Neuronal stem cell (in vitro differentiated cells): ENCODE measurements at regions not wholly inside any gene's neighbourhood (a gene's known extent, or its start where the extent isn't known, plus 50 kb on each side); places are given as distances from the start of the nearest gene placed in this dataset.

Experiments
- DNase-seq: peaks from one replicate; pipeline ENCODE4 v3.0.0-alpha.2; 2013; ENCODE audit warnings: low spot score
- H2AFZ ChIP-seq: one replicate; pipeline ENCODE4 v1.6.1; 2013; ENCODE audit warnings: mild to moderate bottlenecking, low read length, inconsistent platforms
- H2AK5ac ChIP-seq: 2 replicates; pipeline ENCODE4 v1.6.1; 2013; ENCODE audit warnings: low read depth, mild to moderate bottlenecking, inconsistent platforms, low read length, moderate library complexity, mixed read lengths
- H2BK120ac ChIP-seq: 2 replicates; pipeline ENCODE4 v1.6.1; 2013; ENCODE audit warnings: low read depth, mild to moderate bottlenecking, inconsistent platforms, low read length, moderate library complexity, mixed read lengths
- H2BK12ac ChIP-seq: one replicate; pipeline ENCODE4 v1.6.1; 2013; ENCODE audit warnings: low read length, inconsistent platforms
- H2BK15ac ChIP-seq: 2 replicates; pipeline ENCODE4 v1.6.1; 2013; ENCODE audit warnings: mild to moderate bottlenecking, low read length, inconsistent platforms, mixed read lengths
- H2BK5ac ChIP-seq: one replicate; pipeline ENCODE4 v1.6.1; 2013; ENCODE audit warnings: inconsistent platforms, mild to moderate bottlenecking, low read length, moderate library complexity
- H3K14ac ChIP-seq: one replicate; pipeline ENCODE4 v1.6.1; 2013; ENCODE audit warnings: low read length, inconsistent platforms
- H3K18ac ChIP-seq: 2 replicates; pipeline ENCODE4 v1.6.1; 2013; ENCODE audit warnings: low read length, inconsistent platforms
- H3K23ac ChIP-seq: 2 replicates; pipeline ENCODE4 v1.6.1; 2013; ENCODE audit warnings: low read depth, mild to moderate bottlenecking, mixed read lengths, low read length, inconsistent platforms; ENCODE audit not compliant: poor library complexity
- H3K27ac ChIP-seq: replicated peaks from 3 replicates; pipeline ENCODE4 v1.5.1; 2013; ENCODE audit warnings: low read length, inconsistent platforms
- H3K27me3 ChIP-seq, 3 experiments: 2 replicates each; pipeline ENCODE4 v1.6.1; 2013; ENCODE audit warnings: low read length in 3 of 3, mild to moderate bottlenecking in 2 of 3, inconsistent platforms in 1 of 3, low read depth in 1 of 3, mixed read lengths in 1 of 3, moderate library complexity in 1 of 3; ENCODE audit not compliant: control insufficient read depth in 3 of 3, insufficient read depth in 3 of 3
- H3K36me3 ChIP-seq, 2 donors: replicated peaks in 1 of 2; 2 replicates each; pipeline ENCODE4 v1.6.1; 2013; ENCODE audit warnings: low read length in 2 of 2; ENCODE audit not compliant: control insufficient read depth in 2 of 2, insufficient read depth in 2 of 2
- H3K4ac ChIP-seq: 2 replicates; pipeline ENCODE4 v1.6.1; 2013; ENCODE audit warnings: inconsistent platforms, mild to moderate bottlenecking, low read length, moderate library complexity
- H3K4me1 ChIP-seq, 2 donors: 1 replicate in 1 of 2; 2 replicates in 1 of 2; pipeline ENCODE4 v1.6.1; 2013; ENCODE audit warnings: low read length in 2 of 2, low read depth in 1 of 2; ENCODE audit not compliant: control insufficient read depth in 2 of 2, insufficient read depth in 1 of 2
- H3K4me2 ChIP-seq: one replicate; pipeline ENCODE4 v1.6.1; 2013; ENCODE audit warnings: mild to moderate bottlenecking, low read length, inconsistent platforms; ENCODE audit not compliant: insufficient read depth, poor library complexity, severe bottlenecking
- H3K4me3 ChIP-seq, 2 donors: 2 replicates each; pipeline ENCODE4 v1.5.1; 2013; ENCODE audit warnings: low read length in 2 of 2, mild to moderate bottlenecking in 2 of 2, inconsistent platforms in 1 of 2, moderate library complexity in 1 of 2
- H3K79me1 ChIP-seq: one replicate; pipeline ENCODE4 v1.6.1; 2013; ENCODE audit warnings: low read depth, mild to moderate bottlenecking, inconsistent platforms, low read length, moderate library complexity
- H3K9ac ChIP-seq: one replicate; pipeline ENCODE4 v1.6.1; 2013; ENCODE audit warnings: mild to moderate bottlenecking, low read depth, low read length, inconsistent platforms; ENCODE audit not compliant: poor library complexity
- H3K9me3 ChIP-seq, 2 donors: replicated peaks in 1 of 2; 2 replicates each; pipeline versions ENCODE3 to v1.6.1; 2013; ENCODE audit warnings: low read length in 2 of 2, mild to moderate bottlenecking in 2 of 2, inconsistent platforms in 1 of 2, low read depth in 1 of 2, mixed read lengths in 1 of 2, moderate library complexity in 1 of 2; ENCODE audit not compliant: control insufficient read depth in 2 of 2, insufficient read depth in 1 of 2
- H4K8ac ChIP-seq: one replicate; pipeline ENCODE4 v1.6.1; 2013; ENCODE audit warnings: low read depth, mild to moderate bottlenecking, inconsistent platforms, low read length, moderate library complexity
- H4K91ac ChIP-seq: one replicate; pipeline ENCODE4 v1.6.1; 2013; ENCODE audit warnings: low read length, low read depth, mild to moderate bottlenecking, inconsistent platforms; ENCODE audit not compliant: poor library complexity
- WGBS, 2 donors: extraction: QIAGEN DNeasy Blood & Tissue Kit; methylation state at CpG; one replicate each; pipeline ENCODE4 v1.1.7; 2013; ENCODE audit warnings: missing lambda C conversion rate in 2 of 2, mixed read lengths in 1 of 2; ENCODE audit not compliant: insufficient read length in 2 of 2, insufficient replicate concordance in 1 of 2; ENCODE audit errors: extremely low coverage in 2 of 2; 5-methylcytosine and 5-hydroxymethylcytosine counted together

DNA sequence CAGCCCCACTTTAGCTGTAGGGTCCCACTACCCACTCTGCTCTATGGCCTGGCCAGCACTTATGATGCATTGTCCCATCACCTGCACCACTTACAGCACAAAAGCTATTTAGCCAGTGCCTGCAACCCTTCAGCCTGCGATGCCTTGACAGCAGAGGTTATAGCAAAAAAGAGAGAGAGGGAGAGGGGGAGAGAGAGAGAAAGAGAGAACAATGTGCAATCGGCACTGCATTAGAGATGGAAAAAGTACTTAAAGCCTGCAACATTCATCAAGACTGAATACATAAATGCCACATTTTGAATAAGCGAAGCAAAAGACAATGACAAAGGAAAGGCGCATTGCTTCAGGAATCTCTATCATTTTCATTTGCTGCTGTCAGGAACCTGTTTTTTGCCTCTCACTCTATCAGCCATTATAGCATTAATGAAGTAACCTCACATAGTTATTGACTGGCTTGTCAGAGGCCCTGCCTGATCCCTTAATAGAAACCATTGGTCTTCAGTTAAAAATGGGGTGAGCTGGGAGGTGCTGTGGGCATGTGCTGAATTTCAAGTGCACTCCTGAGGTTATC is 833.1 kb downstream of the BCL11A start:
- Histone ChIP-seq H3K9me3 (no peaks in the 10 kb centered on the region), H2BK5ac (no peak overlapping the region), H2BK120ac (no peak overlapping the region), H2AFZ (no peak overlapping the region), H3K79me1 (no peaks in the 10 kb centered on the region), H3K27ac (no peak overlapping the region), H3K23ac (no peak overlapping the region), H2AK5ac (no peak overlapping the region), H2BK15ac (no peak overlapping the region), H4K8ac (no peak overlapping the region), H3K18ac (no peak overlapping the region), H3K9ac (no peak overlapping the region), H3K4ac (no peak overlapping the region), H2BK12ac (no peak overlapping the region), H4K91ac (no peak overlapping the region), H3K14ac (no peak overlapping the region), H3K4me3 (no peak overlapping the region), H3K4me1 (no peaks in the 10 kb centered on the region), H3K4me2 (no peak overlapping the region), H3K36me3 (no peaks in the 10 kb centered on the region), H3K27me3 (no peaks in the 10 kb centered on the region)
- no peak for DNase-seq
- no CpG with 5 or more reads among the region's 4 CpGs for WGBS, 2 donors

DNA sequence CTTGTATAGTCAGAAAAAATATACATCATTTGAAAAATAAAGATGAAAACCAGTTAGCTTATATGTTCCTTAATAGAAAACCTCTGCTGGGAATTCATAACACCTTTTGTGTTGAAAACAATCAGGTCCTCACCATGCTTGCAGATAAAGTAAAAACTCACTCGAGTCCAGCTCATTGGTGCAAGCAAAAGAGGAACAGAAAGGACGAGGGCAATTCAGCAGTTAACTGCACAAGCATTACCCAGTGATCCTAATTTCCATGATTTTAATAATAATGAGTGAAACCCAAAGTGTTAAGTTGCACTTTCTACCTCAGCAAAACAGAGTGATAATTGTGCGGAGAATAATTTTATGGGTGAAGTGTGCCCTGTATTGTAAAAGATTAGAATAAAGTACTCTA is 839.9 kb downstream of the BCL11A start:
- no peak overlapping the region for H2BK15ac ChIP-seq
- no peak overlapping the region for H3K14ac ChIP-seq
- no CpG with 5 or more reads among the region's 3 CpGs for WGBS, 2 donors
- no peak overlapping the region for H2BK5ac ChIP-seq
- no peaks in the 10 kb centered on the region for H3K27me3 ChIP-seq
- no peak overlapping the region for H2AK5ac ChIP-seq
- no peak overlapping the region for H2AFZ ChIP-seq
- no peaks in the 10 kb centered on the region for H3K4me1 ChIP-seq
- no peak overlapping the region for H4K8ac ChIP-seq
- H3K4me3 ChIP-seq = no peak overlapping the region
- no peaks in the 10 kb centered on the region for H3K36me3 ChIP-seq
- H3K18ac ChIP-seq = no peak overlapping the region
- no peak overlapping the region for H2BK12ac ChIP-seq
- no peak overlapping the region for H3K4ac ChIP-seq
- no peak overlapping the region for H3K27ac ChIP-seq
- no peak overlapping the region for H3K9ac ChIP-seq
- no peak overlapping the region for H2BK120ac ChIP-seq
- no peak overlapping the region for H3K23ac ChIP-seq
- no peaks in the 10 kb centered on the region for H3K9me3 ChIP-seq
- H3K79me1 ChIP-seq = no peaks in the 10 kb centered on the region
- no peak overlapping the region for H4K91ac ChIP-seq
- DNase-seq = no peak
- H3K4me2 ChIP-seq = no peak overlapping the region

DNA sequence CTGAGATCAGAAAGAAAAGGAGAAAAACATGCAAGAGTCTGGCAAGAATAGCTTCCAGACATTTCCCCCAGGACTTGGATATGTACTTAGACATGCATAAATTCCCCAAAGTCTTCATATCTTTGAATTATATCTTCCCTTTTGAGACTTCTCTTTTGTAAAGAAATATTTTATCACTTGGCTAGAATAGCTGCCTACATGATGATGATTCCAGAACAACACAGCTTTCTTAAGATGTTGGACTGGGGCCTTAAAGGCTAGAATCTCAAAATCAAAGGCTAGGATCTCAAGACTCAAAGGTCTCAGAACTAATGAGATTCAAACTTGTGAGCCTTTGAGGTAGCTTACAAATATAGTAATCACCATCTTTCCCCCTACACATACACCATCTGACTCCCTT is 842.3 kb downstream of the BCL11A start:
- Histone ChIP-seq H3K14ac (no peak overlapping the region), H4K91ac (no peak overlapping the region), H4K8ac (no peak overlapping the region), H2BK120ac (no peak overlapping the region), H3K4me1 (no peaks in the 10 kb centered on the region), H2BK15ac (no peak overlapping the region), H3K9ac (no peak overlapping the region), H2AFZ (no peak overlapping the region), H3K4ac (no peak overlapping the region), H2AK5ac (no peak overlapping the region), H2BK12ac (no peak overlapping the region), H3K27ac (no peak overlapping the region), H3K18ac (no peak overlapping the region), H3K4me3 (no peak overlapping the region), H3K79me1 (no peaks in the 10 kb centered on the region), H3K4me2 (no peak overlapping the region), H3K27me3 (no peaks in the 10 kb centered on the region), H3K9me3 (no peaks in the 10 kb centered on the region), H3K23ac (no peak overlapping the region), H3K36me3 (no peaks in the 10 kb centered on the region), H2BK5ac (no peak overlapping the region)
- no peak for DNase-seq

DNA sequence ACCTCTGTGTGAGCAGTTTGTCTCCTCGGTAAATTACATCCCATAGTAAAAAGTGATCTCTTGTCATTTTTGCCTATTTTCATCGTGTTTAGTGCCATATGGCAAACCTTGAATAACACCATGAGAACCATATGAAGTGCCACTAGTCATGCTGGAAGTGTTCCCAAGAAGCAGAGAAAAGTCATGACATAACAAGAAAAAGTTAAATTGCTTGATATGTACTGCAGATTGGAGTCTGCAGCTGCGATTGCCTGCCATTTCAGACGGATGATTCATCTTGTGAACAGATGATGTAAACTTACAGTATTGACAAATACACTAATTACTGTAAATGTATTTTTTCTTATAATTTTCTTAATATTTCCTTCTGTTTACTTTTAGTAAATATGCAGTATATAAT is 846.7 kb downstream of the BCL11A start:
- H3K18ac ChIP-seq = no peak overlapping the region
- no peak overlapping the region for H3K9ac ChIP-seq
- WGBS, 2 donors = no CpG with 5 or more reads among the region's 4 CpGs
- H4K91ac ChIP-seq = no peak overlapping the region
- no peak overlapping the region for H2AFZ ChIP-seq
- no peak overlapping the region for H2AK5ac ChIP-seq
- no peak overlapping the region for H3K4me2 ChIP-seq
- no peak overlapping the region for H3K14ac ChIP-seq
- H3K79me1 ChIP-seq = no peaks in the 10 kb centered on the region
- no peak overlapping the region for H3K4ac ChIP-seq
- no peak overlapping the region for H3K23ac ChIP-seq
- no peak overlapping the region for H2BK12ac ChIP-seq
- no peaks in the 10 kb centered on the region for H3K36me3 ChIP-seq
- no peak overlapping the region for H3K27ac ChIP-seq
- no peak overlapping the region for H4K8ac ChIP-seq
- no peaks in the 10 kb centered on the region for H3K9me3 ChIP-seq
- H2BK5ac ChIP-seq = no peak overlapping the region
- no peak overlapping the region for H2BK15ac ChIP-seq
- H2BK120ac ChIP-seq = no peak overlapping the region
- no peak for DNase-seq
- no peaks in the 10 kb centered on the region for H3K4me1 ChIP-seq
- no peak overlapping the region for H3K4me3 ChIP-seq
- no peaks in the 10 kb centered on the region for H3K27me3 ChIP-seq
